SK-N-MC (cell line): ENCODE measurements at regions not wholly inside any gene's neighbourhood (a gene's known extent, or its start where the extent isn't known, plus 50 kb on each side); places are given as distances from the start of the nearest gene placed in this dataset.

ENCODE experiments used
- EZH2 ChIP-seq: fragments of 200-600 bp; sonication (generic); IDR thresholded peaks from one replicate; pipeline ENCODE4 v1.6.1; 2017; ENCODE audit warnings: antibody characterized with exemption
- FOXP2 ChIP-seq: optimal IDR thresholded peaks from 2 replicates; pipeline ENCODE3; 2011; ENCODE audit warnings: mild to moderate bottlenecking, moderate library complexity; ENCODE audit not compliant: insufficient read depth; ENCODE audit errors: extremely low read length, control extremely low read depth
- POLR2AphosphoS5 ChIP-seq: IDR thresholded peaks from 2 replicates; pipeline ENCODE4 v1.6.1; 2012; ENCODE audit warnings: mild to moderate bottlenecking, low read depth, low read length, borderline replicate concordance

- TF ChIP-seq POLR2AphosphoS5 (peak; percentile 45; the same call in 1 of the 2 replicates), EZH2 (no peak), FOXP2 (peak; percentile 93)
Measured at GRCh38 chr13:28552288-28552687, 57.4 kb upstream of the FLT1 start.
